Activated CD4-positive, alpha-beta T cell treated with anti-CD3 and anti-CD28 coated beads, Interleukin-10, Interleukin-2, amounts not matched to agents 100 ng/mL and 50 ng/mL, durations not matched to agents 16 hours and 8 hours (primary cell): ENCODE measurements at regions not wholly inside any gene's neighbourhood (a gene's known extent, or its start where the extent isn't known, plus 50 kb on each side); places are given as distances from the start of the nearest gene placed in this dataset.

Source experiments
- DNase-seq: peaks from one replicate; pipeline ENCODE4 v3.0.0-alpha.2; 2020

DNA sequence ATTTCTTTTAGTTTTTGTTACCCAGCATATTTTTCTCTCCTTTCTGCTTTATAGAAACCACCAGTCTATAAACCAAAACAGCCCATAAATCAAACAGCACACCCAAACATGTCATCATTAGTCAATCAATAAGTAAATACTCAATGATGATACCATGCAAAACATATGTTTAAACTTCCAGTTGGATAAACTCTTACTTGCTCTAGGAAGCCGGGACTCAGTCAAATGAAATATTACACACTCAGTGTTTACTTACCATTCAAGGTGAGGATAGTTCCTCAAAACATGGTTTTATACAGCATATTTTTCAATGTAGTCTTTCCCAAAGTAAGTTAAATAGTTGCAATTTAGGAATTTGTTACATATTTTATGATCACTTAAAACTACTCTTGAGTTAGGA is 343.6 kb upstream of the NXPH2 start:
- DNase-seq, result no peak

DNA sequence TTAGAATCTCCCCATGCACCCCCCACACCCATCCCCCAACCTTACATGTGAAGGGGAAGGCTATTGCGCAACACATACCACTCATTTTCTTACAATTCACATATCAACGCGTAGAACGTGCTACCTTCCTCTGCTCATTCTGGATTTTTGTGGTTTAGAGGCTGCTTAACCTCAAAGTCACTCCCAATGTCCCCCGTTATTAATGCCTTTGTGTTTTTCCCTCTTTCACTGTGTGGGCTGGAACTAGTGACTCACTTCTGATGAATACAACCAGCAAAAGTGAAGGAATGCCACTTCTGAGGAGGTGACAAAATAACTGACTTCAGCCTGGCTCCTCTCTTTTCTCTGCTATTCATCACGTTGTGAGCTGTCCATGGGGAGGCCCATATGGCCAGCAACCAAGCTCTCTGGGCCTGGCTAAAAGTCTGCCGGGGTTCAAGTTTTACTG is 342.5 kb upstream of the NXPH2 start:
- no peak for DNase-seq

DNA sequence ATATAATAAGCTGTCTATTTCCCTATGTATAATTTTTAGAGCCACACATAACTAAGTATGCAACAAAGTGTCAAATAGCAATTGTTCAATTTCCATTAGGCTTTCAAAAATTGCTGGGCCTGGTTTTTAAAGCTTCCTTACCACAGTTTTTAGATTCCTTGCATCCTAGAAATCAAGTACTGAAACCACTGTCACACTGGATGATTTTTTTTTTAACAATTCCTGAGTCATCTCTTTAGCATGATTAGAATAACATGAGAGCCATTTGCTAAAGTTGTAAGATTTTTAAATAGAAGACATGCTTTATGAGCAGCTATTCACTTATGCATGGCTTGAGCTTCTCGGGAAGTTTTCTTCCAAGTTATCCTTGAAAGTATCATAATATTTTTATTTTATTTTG is 319.5 kb upstream of the NXPH2 start:
- DNase-seq, result no peak

DNA sequence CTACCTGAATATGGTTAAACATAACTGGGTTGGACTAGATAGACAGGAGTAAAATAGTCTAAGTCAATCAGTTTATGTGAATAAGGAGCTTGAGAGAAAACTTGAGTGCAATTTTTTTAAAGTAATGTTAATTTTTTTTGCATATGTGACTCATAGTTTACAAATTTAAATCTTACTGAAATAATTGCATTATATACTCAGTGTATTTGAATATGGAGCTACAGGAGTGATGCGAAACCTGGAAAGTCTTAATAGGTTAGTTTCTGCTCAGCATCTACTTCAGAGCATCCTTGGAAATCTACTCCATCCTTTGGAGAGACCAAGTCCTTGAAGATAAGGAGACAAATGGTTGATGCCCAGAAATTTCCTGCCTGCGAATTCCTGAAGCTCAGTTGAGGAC is 318.8 kb upstream of the NXPH2 start:
- DNase-seq, result no peak

DNA sequence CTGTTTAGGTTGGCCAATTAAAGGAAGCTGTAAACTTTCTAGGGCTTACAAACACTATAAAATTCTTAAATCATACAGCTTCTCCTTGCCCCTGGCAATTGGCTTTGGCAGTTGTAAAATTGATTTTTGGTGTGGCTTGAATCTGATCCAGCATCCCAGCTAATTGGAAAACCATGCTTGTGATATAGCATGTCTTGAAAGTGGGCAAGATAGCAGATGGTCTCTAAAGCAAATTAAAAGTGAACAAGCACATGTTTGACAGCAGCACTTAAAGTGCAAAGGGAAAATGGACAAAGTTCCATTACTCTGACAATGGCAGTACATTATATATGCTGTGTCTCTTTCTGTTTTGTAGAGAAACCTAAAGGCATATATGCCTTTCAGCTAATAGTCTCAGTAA is 302.9 kb upstream of the NXPH2 start:
- DNase-seq, result no peak

DNA sequence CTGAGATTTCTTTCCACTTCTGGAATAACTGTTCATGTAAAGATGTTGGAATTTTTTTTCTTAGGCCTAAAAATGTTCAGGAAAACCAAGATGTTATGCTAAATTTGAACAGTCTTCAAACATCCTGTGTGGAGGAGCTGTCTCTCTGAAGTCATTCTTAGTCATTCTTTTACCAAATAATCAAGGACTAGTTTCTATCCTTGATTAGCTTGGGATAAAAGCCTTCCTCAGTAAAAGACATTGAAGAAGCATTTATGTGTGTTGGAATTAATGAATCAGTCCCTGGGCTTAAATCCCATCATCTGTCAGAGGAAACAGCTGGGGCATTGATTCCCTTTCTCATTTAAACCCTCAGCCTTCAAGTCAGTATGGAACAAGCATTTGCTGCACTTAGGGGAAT is 300.1 kb upstream of the NXPH2 start:
- DNase-seq, result no peak

DNA sequence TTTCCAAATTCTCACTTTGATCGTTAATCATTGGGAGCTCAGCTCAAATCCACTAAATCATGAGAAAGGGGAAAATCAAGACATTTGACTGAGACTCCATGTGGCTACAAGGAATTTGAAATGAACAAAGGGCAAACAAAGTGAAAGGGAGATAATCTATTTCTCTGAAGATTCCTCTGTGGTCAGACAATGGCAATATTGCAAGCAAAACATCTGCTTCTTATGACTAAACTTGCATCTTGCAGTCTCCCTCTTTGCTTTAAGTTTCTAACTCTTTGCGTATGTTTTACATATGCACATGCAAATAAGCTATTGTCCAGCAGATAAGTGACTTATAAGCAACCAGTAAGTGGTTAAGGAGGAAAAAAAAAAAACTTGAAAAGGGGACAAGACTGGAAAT is 299.1 kb upstream of the NXPH2 start:
- no peak for DNase-seq

DNA sequence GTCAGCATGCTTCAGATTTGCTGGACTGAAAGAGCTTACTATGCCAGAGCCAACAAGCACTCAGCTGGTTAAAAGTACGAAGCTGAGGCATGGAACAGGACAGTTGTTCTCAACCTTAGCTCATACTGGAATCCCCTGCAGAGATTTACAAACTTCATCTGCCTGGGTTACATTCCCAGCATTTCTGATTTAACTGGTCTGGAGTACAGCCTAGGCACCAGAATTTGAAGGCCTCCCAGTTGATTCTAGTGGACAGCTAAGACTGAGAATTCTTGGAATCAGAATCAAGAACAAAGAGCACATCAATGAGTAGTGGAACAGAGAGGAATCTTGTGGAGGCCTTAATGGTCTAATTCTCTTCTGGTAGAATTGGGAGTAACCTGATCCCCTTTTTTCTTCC is 298.2 kb upstream of the NXPH2 start:
- DNase-seq, result no peak

DNA sequence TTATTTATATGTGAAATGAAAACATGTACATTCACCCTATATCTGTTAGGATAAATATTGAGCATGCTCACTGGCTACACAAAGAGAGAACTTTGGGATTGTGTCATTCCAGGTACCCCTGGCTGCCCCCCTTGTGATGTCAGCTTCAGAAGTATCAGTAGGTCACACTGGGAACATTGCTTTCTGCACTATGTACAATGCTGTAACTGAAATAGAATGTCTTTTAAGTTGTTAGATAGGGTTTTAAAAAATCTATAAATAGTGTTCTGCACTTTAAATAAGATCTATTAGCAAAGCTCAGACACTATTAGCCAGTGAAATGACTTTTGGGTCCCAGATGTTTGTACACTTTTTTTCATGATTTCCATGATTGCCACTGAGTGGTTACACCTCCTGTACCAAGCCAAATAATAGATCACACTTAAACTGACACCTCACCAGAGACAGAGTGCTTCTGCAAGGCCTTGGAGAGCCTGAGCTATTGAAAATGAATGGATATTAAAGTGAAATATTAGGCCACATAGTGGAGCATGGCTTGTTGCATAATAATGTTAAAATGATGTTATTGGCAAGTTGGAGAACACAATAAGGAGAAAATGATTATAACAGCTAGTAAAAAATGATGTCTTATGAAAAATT is 297.0 kb upstream of the NXPH2 start:
- DNase-seq, result no peak

DNA sequence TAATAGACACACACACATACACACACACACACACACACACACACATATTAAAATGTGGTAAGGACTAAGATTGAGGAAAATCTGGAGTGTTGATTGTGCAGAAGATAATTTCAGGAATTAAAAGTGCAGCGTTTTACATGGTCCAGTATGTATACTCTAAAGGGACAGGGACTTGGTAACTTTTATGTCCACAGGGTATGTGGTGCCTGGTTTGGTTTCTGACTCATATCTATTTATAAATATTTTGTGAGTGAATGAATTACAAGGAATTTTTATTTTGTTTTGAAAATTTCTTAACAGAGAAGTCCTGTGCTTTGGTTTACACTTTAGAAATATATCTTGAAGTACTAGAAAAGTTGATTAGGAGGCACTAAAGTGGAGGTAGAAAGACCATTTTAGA is 287.7 kb upstream of the NXPH2 start:
- DNase-seq, result no peak

DNA sequence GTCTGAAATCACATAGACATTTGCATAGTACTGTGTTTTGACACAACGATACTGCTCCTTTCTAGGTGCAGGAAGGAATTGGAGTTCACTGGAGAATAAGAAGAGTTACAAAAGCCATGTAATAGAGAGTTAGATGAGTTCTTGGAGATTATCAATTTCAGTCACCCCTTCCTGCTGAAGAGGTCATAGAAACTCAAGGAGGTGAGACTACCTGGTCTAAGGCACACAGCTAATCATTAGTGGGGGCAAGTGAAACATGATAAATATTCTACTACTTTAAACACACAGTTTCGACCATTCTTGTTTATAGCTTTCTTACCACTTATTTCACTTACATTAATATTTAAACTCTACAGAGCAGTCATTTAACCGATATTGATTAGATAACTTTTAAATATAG is 286.9 kb upstream of the NXPH2 start:
- DNase-seq, result no peak

DNA sequence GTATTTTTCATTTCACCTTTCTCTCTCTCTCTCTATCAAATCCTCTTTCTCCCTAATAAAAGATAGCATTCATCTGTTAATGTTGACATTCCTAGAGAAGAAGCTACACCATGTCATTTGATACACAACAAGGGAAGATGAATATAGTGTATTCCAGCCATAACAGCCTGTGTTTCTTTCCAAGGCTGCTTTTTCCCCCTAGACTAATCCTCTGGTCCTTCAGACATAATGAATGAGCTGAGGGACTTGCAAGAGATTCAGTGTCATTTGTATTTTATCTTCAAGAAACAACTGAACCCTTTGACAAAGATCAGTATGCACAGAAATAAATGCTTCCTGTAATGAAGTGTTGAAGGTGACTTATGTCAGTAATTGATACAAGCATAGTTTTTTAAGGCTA is 284.0 kb upstream of the NXPH2 start:
- no peak for DNase-seq

DNA sequence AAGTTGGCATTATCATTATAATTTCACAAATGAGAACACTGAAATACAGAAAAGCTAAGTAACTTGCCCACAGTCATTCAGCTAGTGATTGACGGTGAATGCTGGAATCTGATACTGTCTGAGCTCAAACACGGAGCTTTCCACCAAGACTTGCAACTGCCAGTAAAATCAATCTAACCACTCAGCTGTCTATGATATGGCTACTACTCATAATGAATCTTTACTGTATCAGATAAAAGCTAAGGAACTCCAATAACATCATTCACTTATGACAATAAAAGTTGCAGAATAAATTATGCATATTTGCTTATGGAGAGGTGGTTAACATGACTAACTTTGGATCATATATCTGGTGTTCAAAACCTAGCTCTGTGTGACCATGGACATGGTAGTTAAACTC is 279.4 kb upstream of the NXPH2 start:
- no peak for DNase-seq

DNA sequence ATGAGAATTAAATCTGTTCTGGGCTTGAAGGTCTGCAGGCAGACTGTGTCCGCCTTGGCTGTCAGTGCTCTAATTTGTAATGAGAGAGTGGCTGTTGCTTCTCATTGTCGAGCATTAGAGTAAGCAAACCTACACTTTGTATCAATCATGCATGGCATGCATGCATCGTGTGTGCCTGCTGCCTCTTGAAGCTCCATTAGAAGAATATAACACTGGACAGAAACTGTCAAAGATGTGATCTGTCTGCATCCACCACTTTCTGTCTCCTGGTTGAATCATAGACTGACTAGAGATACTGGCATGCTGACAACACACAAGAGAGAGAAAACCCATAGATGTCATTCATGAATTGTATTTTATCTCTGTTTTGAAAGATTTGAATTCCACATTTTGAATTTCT is 275.0 kb upstream of the NXPH2 start:
- no peak for DNase-seq

DNA sequence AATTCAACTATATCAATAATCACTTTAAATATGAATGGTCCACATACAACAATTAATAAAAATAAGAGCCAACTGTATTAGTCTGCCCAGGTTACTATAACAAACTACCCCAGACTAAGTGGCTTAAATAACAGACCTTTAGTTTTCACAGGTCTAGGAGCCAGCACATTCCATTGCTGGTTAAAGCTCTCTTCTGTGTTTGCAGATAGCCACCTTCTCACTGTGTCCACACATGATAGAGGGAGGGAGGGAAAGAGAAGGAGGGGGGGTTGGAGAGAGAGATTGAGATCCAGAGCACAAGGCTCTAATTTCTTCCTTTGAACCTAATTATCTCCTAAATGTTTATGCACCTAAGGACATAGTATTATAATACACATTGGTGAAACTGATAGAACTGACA is 267.8 kb upstream of the NXPH2 start:
- DNase-seq, result no peak

DNA sequence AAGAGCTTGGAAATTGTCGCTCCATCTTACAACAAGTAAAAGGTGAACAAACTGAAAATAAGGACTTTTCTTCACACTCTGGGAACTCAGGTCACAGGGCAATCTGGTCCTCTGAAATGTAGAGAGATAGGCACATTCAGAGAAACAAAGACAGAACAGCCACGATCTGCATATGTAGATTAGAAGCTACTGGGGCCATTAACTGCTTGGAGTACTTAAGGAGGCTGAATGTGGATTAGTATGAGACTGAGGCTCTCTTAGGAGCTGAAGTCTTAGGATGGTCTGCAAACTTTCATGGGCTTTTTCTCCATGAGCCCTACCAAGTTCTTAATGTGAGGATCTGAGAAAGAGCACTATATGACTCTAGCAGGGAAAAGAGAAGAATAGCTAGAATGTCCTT is 265.3 kb upstream of the NXPH2 start:
- no peak for DNase-seq

DNA sequence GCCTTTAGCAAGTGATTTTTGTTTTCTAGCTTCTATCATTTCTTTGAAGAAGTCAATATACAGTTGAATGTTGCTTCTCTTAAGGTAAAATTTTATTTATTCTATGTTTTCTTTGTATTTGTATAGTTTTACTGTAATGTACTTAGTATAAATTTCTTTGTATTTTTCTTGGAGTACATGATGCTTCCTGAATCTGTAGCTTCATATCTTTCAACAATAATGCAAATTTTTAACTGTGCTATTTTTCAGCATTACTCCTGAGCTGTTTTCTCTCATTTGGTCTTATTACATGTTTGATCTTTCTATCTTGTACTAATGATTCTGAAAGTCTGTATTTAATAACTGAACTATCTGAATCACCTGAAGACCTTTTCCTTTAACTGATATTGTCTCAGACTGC is 253.9 kb upstream of the NXPH2 start:
- no peak for DNase-seq

DNA sequence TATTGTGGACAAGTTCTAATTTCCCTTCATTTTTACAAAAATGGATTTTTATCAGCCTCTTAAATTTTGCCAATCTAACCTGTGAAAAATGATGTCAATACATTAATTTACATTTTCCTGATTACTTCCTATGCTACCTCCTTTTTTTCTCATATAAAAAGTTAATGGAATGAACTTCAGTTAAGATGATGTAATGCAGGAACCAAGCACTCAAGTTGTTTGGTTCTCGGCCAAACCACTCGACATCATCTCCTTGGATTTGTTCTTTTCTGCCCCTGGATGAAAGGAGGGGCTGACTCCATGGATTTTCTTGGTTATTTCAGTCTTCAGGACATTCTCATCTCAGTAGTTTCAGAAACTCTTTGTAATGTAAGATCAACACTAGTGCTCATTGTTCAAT is 253.1 kb upstream of the NXPH2 start:
- no peak for DNase-seq

DNA sequence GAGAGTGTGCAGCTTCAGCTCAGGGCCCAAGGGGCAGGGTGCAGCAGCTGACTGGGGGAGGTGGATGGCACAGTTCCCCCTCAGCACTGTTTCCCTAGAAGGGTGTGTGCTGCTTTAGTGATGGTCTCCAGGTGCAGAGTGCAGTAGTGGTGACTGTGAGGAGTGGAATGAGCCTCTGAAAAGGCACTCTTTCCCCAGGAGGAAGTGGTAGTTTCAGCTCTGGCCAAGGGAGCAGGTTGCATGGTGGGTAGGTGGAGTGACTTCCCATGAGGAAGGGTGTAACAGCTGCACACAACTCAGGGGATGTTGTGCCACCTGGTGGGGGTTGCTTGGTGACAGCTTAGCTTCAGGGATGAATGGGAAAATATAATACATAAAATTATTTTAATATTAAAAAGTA is 251.5 kb upstream of the NXPH2 start:
- DNase-seq, result peak; percentile 0

DNA sequence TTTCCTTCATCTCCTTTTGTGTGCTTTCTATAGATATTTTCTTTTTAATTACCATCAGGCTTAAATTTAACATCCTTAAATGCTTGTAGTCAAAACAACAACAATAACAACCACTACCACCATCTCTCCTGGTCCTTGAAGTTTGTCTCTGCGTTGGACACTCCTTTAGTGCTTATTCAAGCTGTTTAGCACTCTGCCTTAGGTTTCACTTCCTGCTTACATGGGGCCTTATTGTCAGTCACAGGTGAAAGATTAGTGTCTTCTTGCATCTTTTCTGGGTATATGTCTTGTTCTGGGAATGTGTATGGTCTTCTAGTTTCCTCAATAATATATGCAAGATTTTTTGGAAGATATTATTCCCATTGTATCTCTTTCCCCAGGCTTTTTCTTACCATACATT is 240.1 kb upstream of the NXPH2 start:
- DNase-seq, result no peak

DNA sequence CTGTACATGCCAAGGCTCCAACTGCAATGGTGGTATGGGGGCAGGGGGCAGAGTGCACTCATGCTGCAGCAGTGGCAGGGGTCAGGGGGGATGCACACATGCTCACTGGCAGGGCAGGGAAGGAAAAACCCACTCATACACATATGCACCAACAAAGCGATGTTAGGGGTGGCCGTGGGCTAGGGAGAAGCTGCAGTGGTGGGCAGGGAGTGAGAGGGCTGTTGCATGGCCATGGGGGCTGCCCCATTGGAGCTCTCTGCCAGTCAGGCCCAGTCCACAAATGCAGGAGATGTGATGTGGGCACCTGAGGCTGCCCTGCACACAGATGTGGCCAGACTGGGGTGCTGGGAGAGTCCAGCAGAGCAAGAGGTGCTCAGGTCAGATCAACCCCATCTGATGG is 238.1 kb upstream of the NXPH2 start:
- no peak for DNase-seq

DNA sequence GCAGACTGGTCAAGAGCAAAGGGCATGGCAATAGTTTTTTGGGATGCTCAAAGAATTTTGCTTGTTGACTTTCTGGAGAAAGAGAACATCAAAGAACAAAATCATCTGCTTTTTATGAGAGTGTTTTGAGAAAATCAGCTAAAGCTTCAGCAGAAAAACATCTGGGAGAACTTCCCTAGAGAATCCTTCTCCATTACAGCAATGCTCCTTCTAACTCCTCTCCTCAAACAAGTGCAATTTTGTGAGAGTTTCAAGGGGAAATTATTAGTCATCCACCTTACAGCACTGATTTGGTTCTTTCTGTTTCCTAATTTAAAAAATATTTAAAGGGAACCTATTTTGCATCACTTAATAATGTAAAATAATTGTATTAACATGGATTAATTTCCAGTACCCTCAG is 226.9 kb upstream of the NXPH2 start:
- no peak for DNase-seq

DNA sequence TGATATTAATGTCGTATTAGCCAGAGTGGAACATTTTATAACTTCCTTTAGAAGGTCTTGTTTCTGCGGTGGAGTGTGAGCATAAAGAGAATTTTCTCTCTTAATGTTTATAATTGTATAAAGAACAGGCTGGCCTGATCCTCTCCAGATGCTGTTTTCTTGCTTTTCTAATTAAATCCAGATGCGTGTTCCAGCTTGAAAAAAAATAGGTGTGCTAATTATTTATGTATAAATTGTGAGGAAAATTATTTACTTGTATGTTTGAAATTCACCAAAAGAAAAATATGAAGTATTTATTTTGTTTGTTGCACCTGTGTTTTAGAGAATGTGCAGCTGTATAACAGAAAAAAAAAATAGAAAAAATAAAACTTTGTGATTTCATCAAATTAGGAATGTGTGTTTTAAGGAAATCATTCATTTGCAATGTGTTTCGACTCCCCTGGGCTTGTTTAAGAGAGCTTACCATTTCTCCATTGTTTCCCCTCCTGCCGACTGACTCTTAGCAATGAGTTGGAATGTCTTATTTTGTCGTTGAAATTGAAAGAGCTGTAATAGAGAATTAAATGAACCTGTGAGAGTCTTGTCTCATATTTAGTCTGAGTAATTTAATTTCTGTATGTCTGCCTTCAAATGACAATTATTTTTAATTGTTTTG is 220.1 kb upstream of the NXPH2 start:
- no peak for DNase-seq

DNA sequence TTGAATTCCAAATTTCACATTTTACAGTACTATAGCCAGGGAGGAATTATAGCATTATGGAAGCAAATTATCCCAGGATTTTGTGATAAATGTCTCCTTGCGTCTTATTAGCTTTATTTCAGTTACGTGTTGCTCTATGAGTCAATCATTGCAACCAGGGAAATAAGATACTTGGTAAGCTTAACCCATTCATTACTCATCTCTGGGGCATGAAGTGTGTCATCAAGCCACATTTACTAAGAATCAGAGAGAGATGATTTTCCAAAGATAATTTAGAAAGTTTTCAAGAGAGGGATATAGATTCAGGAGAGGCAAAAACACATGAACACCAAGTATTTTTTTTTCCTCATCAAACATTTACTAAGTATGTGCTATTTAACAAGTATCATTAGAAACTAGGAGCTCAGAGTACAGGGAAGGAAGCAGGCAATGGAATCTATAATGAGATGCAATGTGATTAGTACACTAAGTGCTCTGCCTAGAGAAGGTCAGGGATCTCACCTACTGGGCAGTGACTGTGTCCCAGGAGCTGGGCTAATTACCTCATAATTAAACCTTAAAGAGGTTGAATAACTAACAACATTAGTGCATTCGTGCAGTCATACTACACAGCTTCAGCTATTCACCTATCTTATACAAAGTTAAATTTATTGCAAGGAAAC is 217.8 kb upstream of the NXPH2 start:
- peak; percentile 12 for DNase-seq

DNA sequence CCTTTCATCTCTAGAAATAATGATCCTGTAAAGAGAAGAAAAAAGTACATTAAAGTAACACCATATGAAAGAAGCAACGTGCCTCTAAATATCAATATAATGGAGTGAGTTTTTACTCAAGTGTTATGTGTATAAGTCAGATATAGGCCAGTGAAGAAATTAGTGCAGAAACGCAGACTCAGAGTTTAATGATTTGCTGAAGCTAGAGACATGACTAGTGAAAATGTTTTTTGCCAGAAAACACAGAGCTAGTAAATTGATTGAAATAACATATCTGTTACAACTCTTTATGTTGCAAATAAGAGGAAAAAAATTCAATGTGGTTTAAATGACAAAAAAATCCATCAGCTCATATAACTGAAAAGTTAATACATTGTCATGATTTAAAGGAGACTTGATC is 217.2 kb upstream of the NXPH2 start:
- DNase-seq, result no peak
